ENCODE measurements at regions not wholly inside any gene's neighbourhood (a gene's known extent, or its start where the extent isn't known, plus 50 kb on each side); places are given as distances from the start of the nearest gene placed in this dataset.

GRCh38 chr4:79514621-79515329 is 106.7 kb upstream of the GK2 start:
- TF ChIP-seq CTCF (IDR thresholded peaks at IDR 0.05; ENCODE audit: low read length) (no peak), EZH2 (IDR thresholded peaks at IDR 0.05; ENCODE audit: borderline replicate concordance, low read length) (no peak)
